DOHH2 (cell line): ENCODE measurements at regions not wholly inside any gene's neighbourhood (a gene's known extent, or its start where the extent isn't known, plus 50 kb on each side); places are given as distances from the start of the nearest gene placed in this dataset.

Source experiments
- CTCF ChIP-seq: fragments of 200-600 bp; sonication (generic); IDR thresholded peaks from one replicate; pipeline ENCODE4 v1.5.1; 2014; ENCODE audit warnings: antibody characterized with exemption, mild to moderate bottlenecking, low read depth, low read length; ENCODE audit not compliant: poor library complexity, severe bottlenecking
- EZH2phosphoT487 ChIP-seq: fragments of 200-600 bp; sonication (generic); IDR thresholded peaks from 2 replicates; pipeline ENCODE4 v1.6.1; 2017; ENCODE audit warnings: borderline replicate concordance, mild to moderate bottlenecking, antibody characterized with exemption, low read length, moderate library complexity, mixed read lengths

DNA sequence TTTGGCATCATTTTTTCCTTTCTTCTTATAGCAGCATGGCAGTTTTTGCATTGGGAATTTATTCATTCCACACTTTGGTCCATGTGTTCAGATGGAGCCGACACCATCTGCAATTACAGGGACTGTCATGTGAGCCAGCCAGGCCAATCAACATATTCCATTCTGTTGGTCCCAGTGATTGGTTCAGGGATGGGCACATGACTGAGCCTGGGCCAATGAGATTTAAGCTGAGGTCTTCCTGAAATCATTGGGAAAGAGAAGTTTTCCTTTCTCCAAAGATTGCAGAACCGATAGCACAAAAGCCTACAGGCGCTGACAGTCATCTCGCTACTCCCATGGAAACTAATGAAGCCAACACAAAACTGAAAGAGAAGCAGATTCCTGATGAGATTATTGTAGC lies 841.5 kb upstream of the TMEM132C start:
- no peak for TF ChIP-seq CTCF
- TF ChIP-seq EZH2phosphoT487 = no peak
